Left colon (tissue), 2 donors: ENCODE measurements at regions not wholly inside any gene's neighbourhood (a gene's known extent, or its start where the extent isn't known, plus 50 kb on each side); places are given as distances from the start of the nearest gene placed in this dataset.
"Not testable (repeated sequence)": the region's sequence is repeated elsewhere in the genome, so short reads cannot be mapped to it uniquely, and the experiment has no call there.

Experiments used
- ATAC-seq: fragments of 200-7000 bp; cut with Tn5 transposase; one replicate; pipeline ENCODE4 v1.9.1; 2020; ENCODE audit warnings: mild to moderate bottlenecking, moderate library complexity
- DNase-seq, 2 donors: peaks; one replicate each; pipeline ENCODE4 v3.0.0-alpha.2; 2020
- intact Hi-C, 2 donors: fragments of 100-400 bp; cut with DNase I in 1 of 2; cut with micrococcal nuclease in 1 of 2; formaldehyde crosslinking; loops; one replicate each; pipeline versions ENCODE4 v1.11.2 to v1.14.0; 2022; cut with DNase I, micrococcal nuclease
- donor health status: DM: no; HTN: no; CAD: no.
- donor health status: DM: yes; HTN: yes; CAD: no.

- intact Hi-C loops = no loop called here
- DNase-seq (no peak), ATAC-seq (no peak)
Measured at GRCh38 chr4:104915864-104916263, 230.8 kb upstream of the TET2 start.

GRCh38 chr4:104919406-104919805 is 227.3 kb upstream of the TET2 start:
- ATAC-seq (no peak), DNase-seq (no peak)
- intact Hi-C loops = no loop called here

GRCh38 chr4:104930298-104930697 is 216.4 kb upstream of the TET2 start:
- DNase-seq = no peak
- no peak for ATAC-seq
- intact Hi-C loops = no loop called here

- peak; percentile 29 to 62 for DNase-seq
- ATAC-seq, intact Hi-C loops: not testable (repeated sequence)
Measured at GRCh38 chr4:104930745-104931736, 215.6 kb upstream of the TET2 start.

GRCh38 chr4:104938624-104939023 is 208.1 kb upstream of the TET2 start:
- intact Hi-C loops = no loop called here
- ATAC-seq (no peak), DNase-seq (no peak)

GRCh38 chr4:104940927-104941326 is 205.7 kb upstream of the TET2 start:
- intact Hi-C loops = no loop called here
- ATAC-seq (no peak), DNase-seq (no peak)

GRCh38 chr4:104941661-104942062 is 205.0 kb upstream of the TET2 start:
- no peak for ATAC-seq
- no peak for DNase-seq
- intact Hi-C loops = no loop called here

GRCh38 chr4:104942990-104943743 is 203.5 kb upstream of the TET2 start:
- intact Hi-C loops = no loop called here
- no peak for ATAC-seq
- DNase-seq = no peak

GRCh38 chr4:104944596-104944995 is 202.1 kb upstream of the TET2 start:
- no peak for ATAC-seq
- no peak for DNase-seq
- intact Hi-C loops = no loop called here

GRCh38 chr4:104964410-104965175 is 182.1 kb upstream of the TET2 start:
- ATAC-seq (no peak), DNase-seq (peak in 1 of 2 donors; percentile 15)
- intact Hi-C loops = no loop called here

GRCh38 chr4:104966349-104967033 is 180.2 kb upstream of the TET2 start:
- ATAC-seq (peak; percentile 93), DNase-seq (peak in 1 of 2 donors; percentile 67)
- intact Hi-C loops = no loop called here

GRCh38 chr4:104967034-104967401 is 179.7 kb upstream of the TET2 start:
- peak; percentile 88 for ATAC-seq
- intact Hi-C loops = no loop called here
- peak; percentile 53 to 81 for DNase-seq

- no peak for ATAC-seq
- no peak for DNase-seq
- intact Hi-C loops = no loop called here
Measured at GRCh38 chr4:104969394-104970082, 177.1 kb upstream of the TET2 start.

- intact Hi-C loops = no loop called here
- no peak for ATAC-seq
- DNase-seq = no peak
Measured at GRCh38 chr4:104971462-104971861, 175.2 kb upstream of the TET2 start.

- DNase-seq (no peak), ATAC-seq (no peak)
- intact Hi-C loops = no loop called here
Measured at GRCh38 chr4:104973708-104974107, 173.0 kb upstream of the TET2 start.

- intact Hi-C loops = no loop called here
- DNase-seq (no peak), ATAC-seq (no peak)
Measured at GRCh38 chr4:104975617-104976016, 171.1 kb upstream of the TET2 start.

- ATAC-seq (no peak), DNase-seq (no peak)
- intact Hi-C loops = no loop called here
Measured at GRCh38 chr4:104976262-104976661, 170.4 kb upstream of the TET2 start.

GRCh38 chr4:104979083-104979760 is 167.5 kb upstream of the TET2 start:
- ATAC-seq = no peak
- no peak for DNase-seq
- intact Hi-C loops = no loop called here
